KMS-11 (cell line): ENCODE measurements at regions not wholly inside any gene's neighbourhood (a gene's known extent, or its start where the extent isn't known, plus 50 kb on each side); places are given as distances from the start of the nearest gene placed in this dataset.

Source experiments
- H2AFZ ChIP-seq: fragments of 200-600 bp; sonication (generic); 2 replicates; pipeline ENCODE4 v1.6.1; 2016; ENCODE audit warnings: antibody characterized with exemption, mixed run types, low read depth
- H3K27ac ChIP-seq: fragments of 200-600 bp; sonication (generic); 2 replicates; pipeline ENCODE4 v1.6.1; 2016; ENCODE audit warnings: mild to moderate bottlenecking, mixed run types
- H3K27me3 ChIP-seq: fragments of 200-600 bp; sonication (generic); 2 replicates; pipeline ENCODE4 v1.6.1; 2017; ENCODE audit warnings: mild to moderate bottlenecking, low read depth, mixed run types, moderate library complexity; ENCODE audit not compliant: insufficient read depth
- H3K36me3 ChIP-seq: fragments of 200-600 bp; sonication (generic); 2 replicates; pipeline ENCODE4 v1.6.1; 2017; ENCODE audit warnings: mild to moderate bottlenecking, mixed run types; ENCODE audit not compliant: insufficient read depth
- H3K4me1 ChIP-seq: fragments of 200-600 bp; sonication (generic); 2 replicates; pipeline ENCODE4 v1.6.1; 2016; ENCODE audit warnings: mild to moderate bottlenecking, low read depth, mixed run types; ENCODE audit not compliant: poor library complexity, severe bottlenecking
- H3K4me2 ChIP-seq: fragments of 200-600 bp; sonication (generic); 2 replicates; pipeline ENCODE4 v1.7.0; 2016; ENCODE audit warnings: mild to moderate bottlenecking, mixed run types
- H3K4me3 ChIP-seq: fragments of 200-600 bp; sonication (generic); IDR thresholded peaks from 2 replicates; pipeline ENCODE4 v1.6.1; 2017; ENCODE audit warnings: low read depth, low read length, mixed read lengths; ENCODE audit not compliant: insufficient read depth
- H3K79me2 ChIP-seq: fragments of 200-600 bp; sonication (generic); 2 replicates; pipeline ENCODE4 v1.6.1; 2016; ENCODE audit warnings: low read depth, mixed run types; ENCODE audit not compliant: insufficient read depth
- H3K9ac ChIP-seq: fragments of 200-600 bp; sonication (generic); 2 replicates; pipeline ENCODE4 v1.6.1; 2016; ENCODE audit warnings: mild to moderate bottlenecking, mixed run types
- H4K20me1 ChIP-seq: fragments of 200-600 bp; sonication (generic); 2 replicates; pipeline ENCODE4 v1.6.1; 2016; ENCODE audit warnings: mild to moderate bottlenecking, mixed run types; ENCODE audit not compliant: insufficient read depth
- CTCF ChIP-seq: fragments of 200-600 bp; sonication (generic); conservative IDR thresholded peaks from 2 replicates; pipeline ENCODE4 v1.6.1; 2017; ENCODE audit warnings: low read depth, mild to moderate bottlenecking, antibody characterized with exemption, low read length, moderate library complexity, mixed read lengths

GRCh38 chr10:78727251-78727650, 341.5 kb upstream of the ZMIZ1 start:
- no peaks in the 10 kb centered on the region for H3K27me3 ChIP-seq
- no peak for TF ChIP-seq CTCF
- H3K79me2 ChIP-seq = no peaks in the 10 kb centered on the region

GRCh38 chr10:78727728-78728127, 341.0 kb upstream of the ZMIZ1 start:
- Histone ChIP-seq H3K4me3 (no peak overlapping the region), H3K27me3 (no peaks in the 10 kb centered on the region), H3K4me2 (no peak overlapping the region), H3K36me3 (no peaks in the 10 kb centered on the region), H3K4me1 (no peaks in the 10 kb centered on the region), H4K20me1 (no peaks in the 10 kb centered on the region), H3K9ac (no peak overlapping the region), H3K27ac (no peak overlapping the region), H3K79me2 (no peaks in the 10 kb centered on the region), H2AFZ (no peak overlapping the region)
- no peak for TF ChIP-seq CTCF

More at GRCh38 chr10:78727251-78727650, 341.5 kb upstream of the ZMIZ1 start:
- no peak overlapping the region for H3K9ac ChIP-seq
- no peaks in the 10 kb centered on the region for H4K20me1 ChIP-seq
- H3K27ac ChIP-seq = no peak overlapping the region
- no peak overlapping the region for H3K4me2 ChIP-seq
- H3K36me3 ChIP-seq = no peaks in the 10 kb centered on the region
- H2AFZ ChIP-seq = no peak overlapping the region
- no peak overlapping the region for H3K4me3 ChIP-seq
- H3K4me1 ChIP-seq = no peaks in the 10 kb centered on the region

- Histone ChIP-seq H4K20me1 (no peaks in the 10 kb centered on the region), H3K4me1 (no peaks in the 10 kb centered on the region), H3K27me3 (no peaks in the 10 kb centered on the region), H3K27ac (no peak overlapping the region), H3K4me2 (no peak overlapping the region), H2AFZ (no peak overlapping the region), H3K79me2 (no peaks in the 10 kb centered on the region), H3K4me3 (no peak overlapping the region), H3K36me3 (no peaks in the 10 kb centered on the region), H3K9ac (no peak overlapping the region)
- TF ChIP-seq CTCF = no peak
These were observed 340.6 kb upstream of the ZMIZ1 start for GRCh38 chr10:78728176-78728575.

GRCh38 chr10:78729366-78729765, 339.4 kb upstream of the ZMIZ1 start:
- Histone ChIP-seq H3K79me2 (no peaks in the 10 kb centered on the region), H3K4me3 (no peak overlapping the region), H3K9ac (no peak overlapping the region), H4K20me1 (no peaks in the 10 kb centered on the region), H3K27ac (no peak overlapping the region), H3K4me1 (no peaks in the 10 kb centered on the region), H3K36me3 (no peaks in the 10 kb centered on the region), H3K27me3 (no peaks in the 10 kb centered on the region), H3K4me2 (no peak overlapping the region), H2AFZ (no peak overlapping the region)
- TF ChIP-seq CTCF = no peak
